SIG-M5 (cell line): ENCODE measurements at regions not wholly inside any gene's neighbourhood (a gene's known extent, or its start where the extent isn't known, plus 50 kb on each side); places are given as distances from the start of the nearest gene placed in this dataset.
"Not testable (repeated sequence)": the region's sequence is repeated elsewhere in the genome, so short reads cannot be mapped to it uniquely, and the experiment has no call there.

ENCODE experiments used
- DNase-seq: peaks from one replicate; lab custom pipeline; 2025; lab: John Stamatoyannopoulos, UW

GRCh38 chr2:174697255-174697654, 67.0 kb downstream of the CHRNA1 start:
- no peak for DNase-seq

- no peak for DNase-seq
Measured at GRCh38 chr2:174694920-174695319, 69.4 kb downstream of the CHRNA1 start.

GRCh38 chr2:174694196-174694878, 69.9 kb downstream of the CHRNA1 start:
- no peak for DNase-seq

GRCh38 chr2:174693344-174693743, 70.9 kb downstream of the CHRNA1 start:
- DNase-seq, result no peak

GRCh38 chr2:174692256-174692919, 71.9 kb downstream of the CHRNA1 start:
- DNase-seq, result no peak

- DNase-seq, result no peak
Measured at GRCh38 chr2:174691201-174691779, 73.0 kb downstream of the CHRNA1 start.

GRCh38 chr2:174690026-174690425, 74.2 kb downstream of the CHRNA1 start:
- no peak for DNase-seq

GRCh38 chr2:174688079-174688478, 76.2 kb downstream of the CHRNA1 start:
- no peak for DNase-seq

GRCh38 chr2:174686430-174686829, 77.8 kb downstream of the CHRNA1 start:
- DNase-seq, result no peak

- no peak for DNase-seq
Measured at GRCh38 chr2:174683392-174683759, 80.9 kb downstream of the CHRNA1 start.

- no peak for DNase-seq
Measured at GRCh38 chr2:174682578-174683391, 81.5 kb downstream of the CHRNA1 start.

GRCh38 chr2:174682007-174682577, 82.2 kb downstream of the CHRNA1 start:
- DNase-seq, result no peak

- no peak for DNase-seq
Measured at GRCh38 chr2:174681099-174682006, 82.9 kb downstream of the CHRNA1 start.

- no peak for DNase-seq
Measured at GRCh38 chr2:174680221-174680620, 82.6 kb upstream of the WIPF1 start.

- no peak for DNase-seq
Measured at GRCh38 chr2:174678395-174678794, 80.8 kb upstream of the WIPF1 start.

GRCh38 chr2:174675615-174676014, 78.0 kb upstream of the WIPF1 start:
- DNase-seq, result no peak

- no peak for DNase-seq
Measured at GRCh38 chr2:174673876-174674275, 76.3 kb upstream of the WIPF1 start.

GRCh38 chr2:174673440-174673839, 75.8 kb upstream of the WIPF1 start:
- no peak for DNase-seq

GRCh38 chr2:174671532-174671931, 73.9 kb upstream of the WIPF1 start:
- not testable (repeated sequence) for DNase-seq

- no peak for DNase-seq
Measured at GRCh38 chr2:174670446-174670845, 72.8 kb upstream of the WIPF1 start.

- DNase-seq, result no peak
Measured at GRCh38 chr2:174669336-174669735, 71.7 kb upstream of the WIPF1 start.
